MM.1S (cell line): ENCODE measurements at regions not wholly inside any gene's neighbourhood (a gene's known extent, or its start where the extent isn't known, plus 50 kb on each side); places are given as distances from the start of the nearest gene placed in this dataset.

Source experiments
- CTCF ChIP-seq: fragments of 300-600 bp; sonication (generic); IDR thresholded peaks from 2 replicates; pipeline ENCODE4 v1.5.1; 2016; ENCODE audit warnings: antibody characterized with exemption, low read length, mixed read lengths
- EZH2phosphoT487 ChIP-seq: fragments of 300-600 bp; sonication (generic); IDR thresholded peaks from 2 replicates; pipeline ENCODE4 v1.6.1; 2018; ENCODE audit warnings: antibody characterized with exemption, low read length

GRCh38 chr11:16527525-16528246 is 171.3 kb upstream of the SOX6 start:
- TF ChIP-seq CTCF (no peak), EZH2phosphoT487 (no peak)
